Uterus (tissue), 2 donors: ENCODE measurements at regions not wholly inside any gene's neighbourhood (a gene's known extent, or its start where the extent isn't known, plus 50 kb on each side); places are given as distances from the start of the nearest gene placed in this dataset.

Experiments
- POLR2A ChIP-seq, 2 donors: fragments of 450-650 bp; IDR thresholded peaks; one replicate each; pipeline ENCODE4 v1.6.1; 2016; ENCODE audit warnings: antibody characterized with exemption in 2 of 2, mild to moderate bottlenecking in 1 of 2, moderate library complexity in 1 of 2
- TF ChIP-seq, protein P1 (sequence below), 4 experiments: fragments of 200-600 bp in 2 of 4; fragments of 450-650 bp in 2 of 4; sonication (generic) in 2 of 4; IDR thresholded peaks; one replicate each; pipeline ENCODE4 v1.5.1; 2016 to 2019; ENCODE audit warnings: antibody characterized with exemption in 4 of 4, mild to moderate bottlenecking in 2 of 4, moderate library complexity in 1 of 4

DNA sequence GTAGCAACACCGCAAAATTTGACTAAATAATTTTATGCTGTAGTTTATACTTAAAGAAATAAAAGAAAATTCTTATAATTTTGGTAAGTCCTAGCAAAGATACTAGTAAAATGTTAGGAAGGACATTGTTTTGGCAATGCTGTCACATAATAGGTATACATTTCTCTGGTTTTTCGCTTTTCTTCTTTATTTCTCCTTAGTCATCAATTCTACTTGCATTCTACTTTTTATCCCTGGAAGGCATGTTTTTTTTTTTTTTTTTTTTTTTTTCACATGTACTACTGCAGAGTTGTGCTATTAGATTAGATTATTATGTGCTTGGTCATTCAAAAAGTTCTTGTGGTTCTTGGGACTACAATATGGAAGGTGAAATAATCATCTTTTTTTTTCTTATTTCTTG lies 1421.2 kb downstream of the SI start:
- TF ChIP-seq, protein P1, sequence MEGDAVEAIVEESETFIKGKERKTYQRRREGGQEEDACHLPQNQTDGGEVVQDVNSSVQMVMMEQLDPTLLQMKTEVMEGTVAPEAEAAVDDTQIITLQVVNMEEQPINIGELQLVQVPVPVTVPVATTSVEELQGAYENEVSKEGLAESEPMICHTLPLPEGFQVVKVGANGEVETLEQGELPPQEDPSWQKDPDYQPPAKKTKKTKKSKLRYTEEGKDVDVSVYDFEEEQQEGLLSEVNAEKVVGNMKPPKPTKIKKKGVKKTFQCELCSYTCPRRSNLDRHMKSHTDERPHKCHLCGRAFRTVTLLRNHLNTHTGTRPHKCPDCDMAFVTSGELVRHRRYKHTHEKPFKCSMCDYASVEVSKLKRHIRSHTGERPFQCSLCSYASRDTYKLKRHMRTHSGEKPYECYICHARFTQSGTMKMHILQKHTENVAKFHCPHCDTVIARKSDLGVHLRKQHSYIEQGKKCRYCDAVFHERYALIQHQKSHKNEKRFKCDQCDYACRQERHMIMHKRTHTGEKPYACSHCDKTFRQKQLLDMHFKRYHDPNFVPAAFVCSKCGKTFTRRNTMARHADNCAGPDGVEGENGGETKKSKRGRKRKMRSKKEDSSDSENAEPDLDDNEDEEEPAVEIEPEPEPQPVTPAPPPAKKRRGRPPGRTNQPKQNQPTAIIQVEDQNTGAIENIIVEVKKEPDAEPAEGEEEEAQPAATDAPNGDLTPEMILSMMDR (IDR thresholded peaks at IDR 0.05), result no peak
- no peak for TF ChIP-seq POLR2A (IDR thresholded peaks at IDR 0.05)
